ENCODE measurements at regions not wholly inside any gene's neighbourhood (a gene's known extent, or its start where the extent isn't known, plus 50 kb on each side); places are given as distances from the start of the nearest gene placed in this dataset.
A peak's percentile ranks its signal among the peaks of the same experiment; 100 is the strongest.

DNA sequence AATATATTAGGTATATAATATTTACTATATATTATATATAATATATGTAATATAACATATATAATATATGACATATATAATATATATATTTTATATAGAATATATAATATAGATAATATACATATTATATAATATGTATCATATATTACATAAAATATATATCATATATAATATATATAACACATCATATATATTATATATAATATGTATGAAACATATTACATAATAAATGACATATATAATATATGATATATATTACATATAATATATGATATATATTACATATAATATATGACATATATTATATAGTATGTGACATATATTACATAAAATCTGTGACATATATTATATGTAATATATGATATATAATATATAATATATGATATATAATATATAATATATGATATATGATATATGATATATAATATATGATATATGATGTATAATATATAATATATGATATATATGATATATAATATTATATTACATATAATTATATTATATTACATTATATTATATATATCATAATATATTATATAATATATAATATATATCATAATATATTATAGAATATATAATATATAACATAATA is 119.5 kb upstream of the RIMBP3 start:
- DNase-seq (ENCODE audit: low read depth in 2 of 2) = no peak

DNA sequence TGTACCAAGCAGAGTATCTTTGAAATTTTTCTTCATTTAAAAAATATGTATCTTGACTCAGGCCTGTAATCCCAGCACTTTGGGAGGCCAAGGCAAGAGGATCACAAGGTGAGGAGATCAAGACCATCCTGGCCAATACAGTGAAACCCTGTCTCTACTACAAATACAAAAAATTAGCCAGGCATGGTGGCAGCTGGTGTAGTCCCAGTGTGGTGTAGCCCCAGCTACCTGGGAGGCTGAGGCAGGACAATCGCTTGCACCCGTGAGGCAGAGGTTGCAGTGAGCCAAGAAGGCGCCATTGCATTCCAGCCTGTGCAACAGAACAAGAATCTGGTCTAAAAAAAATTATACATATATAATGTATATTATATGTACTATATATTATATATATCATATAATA is 118.7 kb upstream of the RIMBP3 start:
- peak; percentile 0 to 3 for DNase-seq (ENCODE audit: low read depth in 2 of 2)
